Heart right ventricle (tissue), 16 donors: ENCODE measurements at regions not wholly inside any gene's neighbourhood (a gene's known extent, or its start where the extent isn't known, plus 50 kb on each side); places are given as distances from the start of the nearest gene placed in this dataset.

Source experiments
- ATAC-seq, 8 donors: fragments of 200-7000 bp; cut with Tn5 transposase; one replicate each; pipeline ENCODE4 v1.9.1; 2020; ENCODE audit warnings: mild to moderate bottlenecking in 8 of 8, moderate library complexity in 8 of 8, moderate number of reproducible peaks in 1 of 8
- DNase-seq, 2 donors: peaks; one replicate each; pipeline ENCODE4 v3.0.0-alpha.2; 2020
- H3K27ac ChIP-seq, 10 donors: fragments of 200-600 bp; sonication (generic) in 2 of 10; one replicate each; pipeline versions ENCODE4 v1.5.0 to v1.8.0; 2020 to 2022; ENCODE audit warnings: mild to moderate bottlenecking in 3 of 10
- H3K27me3 ChIP-seq, 7 donors: fragments of 200-600 bp; one replicate each; pipeline ENCODE4 v1.8.0; 2021 to 2022; ENCODE audit warnings: mild to moderate bottlenecking in 2 of 7
- H3K36me3 ChIP-seq, 9 donors: fragments of 200-600 bp; sonication (generic) in 1 of 9; one replicate each; pipeline versions ENCODE4 v1.5.0 to v1.8.0; 2020 to 2022; ENCODE audit warnings: mild to moderate bottlenecking in 2 of 9
- H3K4me1 ChIP-seq, 9 donors: fragments of 200-600 bp; sonication (generic) in 1 of 9; one replicate each; pipeline versions ENCODE4 v1.5.0 to v1.8.0; 2020 to 2022; ENCODE audit warnings: mild to moderate bottlenecking in 4 of 9
- H3K4me3 ChIP-seq, 10 donors: fragments of 200-600 bp; sonication (generic) in 2 of 10; one replicate each; pipeline versions ENCODE4 v1.5.0 to v1.8.0; 2020 to 2022; ENCODE audit warnings: mild to moderate bottlenecking in 7 of 10, moderate library complexity in 2 of 10
- H3K9me3 ChIP-seq, 11 donors: fragments of 200-600 bp in 10 of 11; sonication (generic) in 2 of 11; one replicate each; pipeline versions ENCODE4 v1.5.0 to v1.8.0; 2013 to 2022; ENCODE audit warnings: mild to moderate bottlenecking in 2 of 11, control low read depth in 1 of 11, moderate library complexity in 1 of 11
- WGBS, 2 donors: extraction: QIAGEN DNeasy Blood & Tissue Kit; methylation state at CpG; one replicate each; pipeline ENCODE4 v1.1.7; 2013; ENCODE audit warnings: inconsistent platforms in 1 of 2; 5-methylcytosine and 5-hydroxymethylcytosine counted together
- intact Hi-C, 10 donors: fragments of 100-400 bp; cut with DNase I; formaldehyde crosslinking; loops; one replicate each; pipeline versions ENCODE4 v1.11.1 to v1.14.2; 2022
- TF ChIP-seq, protein P1 (sequence below), 9 donors: fragments of 200-600 bp; sonication (generic) in 2 of 9; IDR thresholded peaks; one replicate each; pipeline versions ENCODE4 v1.5.0 to v1.8.0; 2021 to 2022; ENCODE audit warnings: antibody characterized with exemption in 9 of 9, mild to moderate bottlenecking in 5 of 9, moderate library complexity in 1 of 9
- donor health status: Arrhythmogenic right ventricular cardiomyopathy.
- donor health status: ischemic (EF 13 %, LVEDD 7.1; RV severe dilation, severe dysfunction).
- donor health status: healthy with polysubstance abuse.
- donor health status: DM: no; HTN: yes; CAD: no.
- donor health status: DM: no; HTN: no; CAD: no.
- donor health status: ischemic (EF 25% LVEDD 6.9; RV normal size, moderate dysfunction).
- donor health status: ischemic (EF 25% LVEDD 5.7; RV mildly dilated, moderate dysfunction).
- donor health status: healthy.
- donor health status: DM: yes; HTN: yes; CAD: no.
- donor health status: Ischemic cardiomyopathy.
- donor health status: ischemic (EF 35%, LVEDD 5.7; RV mildly dilated, moderate dysfunction).
- donor health status: nonischemic (EF 11% LVEDD 7.7; RV severe dilation, severe dysfunction).
- donor health status: DM: yes; HTN: yes; CAD: no.
- donor health status: PGD.
- donor health status: ischemic (EF 29% LVEDD 5.4; RV normal size, mild dysfunction).
- donor health status: nonischemic (EF 23%, LVEDD 6.1; RV moderate dilation, normal function).

DNA sequence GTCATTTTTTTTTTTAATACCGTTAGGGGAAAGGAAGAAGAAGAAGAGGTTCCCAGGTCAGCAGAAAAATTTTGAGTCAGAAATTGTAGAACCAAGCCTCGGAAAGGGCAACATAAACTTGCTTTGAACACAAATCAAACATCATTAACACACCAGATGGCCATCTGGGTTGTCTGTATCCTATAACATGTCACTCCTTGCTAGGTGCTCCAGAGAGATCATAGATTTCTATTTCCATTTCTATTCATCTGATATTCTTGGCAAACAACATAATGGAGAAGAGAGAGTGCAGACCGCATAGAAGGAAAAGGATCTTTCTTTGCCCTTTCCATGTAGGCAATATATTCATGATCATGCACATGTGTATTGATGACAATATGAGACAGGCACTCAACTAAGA, 129.5 kb upstream of the STT3B start:
- H3K27ac ChIP-seq = no peak overlapping the region
- intact Hi-C loops = no loop called here
- WGBS, 2 donors = 76 to 89% methylated on average over 3 of the region's 3 CpGs
- H3K27me3 ChIP-seq = no peaks in the 10 kb centered on the region
- H3K36me3 ChIP-seq = no peaks in the 10 kb centered on the region
- DNase-seq = no peak
- no peak overlapping the region for H3K4me3 ChIP-seq
- TF ChIP-seq, protein P1, sequence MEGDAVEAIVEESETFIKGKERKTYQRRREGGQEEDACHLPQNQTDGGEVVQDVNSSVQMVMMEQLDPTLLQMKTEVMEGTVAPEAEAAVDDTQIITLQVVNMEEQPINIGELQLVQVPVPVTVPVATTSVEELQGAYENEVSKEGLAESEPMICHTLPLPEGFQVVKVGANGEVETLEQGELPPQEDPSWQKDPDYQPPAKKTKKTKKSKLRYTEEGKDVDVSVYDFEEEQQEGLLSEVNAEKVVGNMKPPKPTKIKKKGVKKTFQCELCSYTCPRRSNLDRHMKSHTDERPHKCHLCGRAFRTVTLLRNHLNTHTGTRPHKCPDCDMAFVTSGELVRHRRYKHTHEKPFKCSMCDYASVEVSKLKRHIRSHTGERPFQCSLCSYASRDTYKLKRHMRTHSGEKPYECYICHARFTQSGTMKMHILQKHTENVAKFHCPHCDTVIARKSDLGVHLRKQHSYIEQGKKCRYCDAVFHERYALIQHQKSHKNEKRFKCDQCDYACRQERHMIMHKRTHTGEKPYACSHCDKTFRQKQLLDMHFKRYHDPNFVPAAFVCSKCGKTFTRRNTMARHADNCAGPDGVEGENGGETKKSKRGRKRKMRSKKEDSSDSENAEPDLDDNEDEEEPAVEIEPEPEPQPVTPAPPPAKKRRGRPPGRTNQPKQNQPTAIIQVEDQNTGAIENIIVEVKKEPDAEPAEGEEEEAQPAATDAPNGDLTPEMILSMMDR (IDR thresholded peaks at IDR 0.05) = no peak
- no peak for ATAC-seq
- H3K4me1 ChIP-seq = peaks cover 0 to 8% (median 0%) of the 10 kb centered on the region in 9 donors
- peaks cover 0 to 4% (median 0%) of the 10 kb centered on the region in 11 donors for H3K9me3 ChIP-seq

- intact Hi-C loops = no loop called here
- H3K27me3 ChIP-seq = no peaks in the 10 kb centered on the region
- no peaks in the 10 kb centered on the region for H3K36me3 ChIP-seq
- H3K4me1 ChIP-seq = peaks cover 0 to 8% (median 0%) of the 10 kb centered on the region in 9 donors
- H3K27ac ChIP-seq = no peak overlapping the region
- TF ChIP-seq, protein P1 (IDR thresholded peaks at IDR 0.05) = no peak
- 68 to 85% methylated on average over 1 of the region's 1 CpG for WGBS, 2 donors
- no peak overlapping the region for H3K4me3 ChIP-seq
- DNase-seq (no peak), ATAC-seq (no peak)
- no peaks in the 10 kb centered on the region for H3K9me3 ChIP-seq
Observed at GRCh38 chr3:31404871-31405270, 127.9 kb upstream of the STT3B start.

DNA sequence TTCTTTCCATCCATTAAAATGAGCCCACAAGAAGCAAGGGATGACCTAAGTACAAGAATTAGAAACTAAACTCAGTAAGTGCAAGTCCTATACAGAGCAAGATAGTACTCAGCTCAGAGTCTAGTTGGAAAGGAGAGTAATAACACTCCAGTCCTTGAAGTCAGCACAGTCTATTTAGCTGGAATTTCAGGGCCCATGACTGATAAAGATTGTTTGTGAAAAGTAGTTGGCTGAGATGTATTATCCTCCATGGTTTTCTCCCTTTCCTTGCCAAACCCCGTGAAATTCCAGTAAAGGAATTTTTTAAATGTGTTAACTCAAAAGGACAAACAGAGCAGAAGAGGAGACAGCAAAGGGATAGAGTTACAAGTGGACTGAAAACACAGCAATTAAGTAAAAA, 127.2 kb upstream of the STT3B start:
- TF ChIP-seq, protein P1 (IDR thresholded peaks at IDR 0.05) = no peak
- Histone ChIP-seq H3K4me1 (peaks cover 0 to 8% (median 0%) of the 10 kb centered on the region in 9 donors), H3K36me3 (no peaks in the 10 kb centered on the region), H3K27ac (no peak overlapping the region), H3K9me3 (no peaks in the 10 kb centered on the region), H3K4me3 (no peak overlapping the region), H3K27me3 (no peaks in the 10 kb centered on the region)
- ATAC-seq (peak in 2 of 8 donors; percentile 25 to 33), DNase-seq (no peak)
- 43 to 59% methylated on average over 1 of the region's 1 CpG for WGBS, 2 donors
- intact Hi-C loops = no loop called here

- ATAC-seq (no peak), DNase-seq (no peak)
- Histone ChIP-seq H3K9me3 (no peaks in the 10 kb centered on the region), H3K27ac (no peak overlapping the region), H3K36me3 (no peaks in the 10 kb centered on the region), H3K4me1 (peaks cover 0 to 15% (median 0%) of the 10 kb centered on the region in 9 donors), H3K4me3 (no peak overlapping the region), H3K27me3 (no peaks in the 10 kb centered on the region)
- WGBS, 2 donors = 80 to 96% methylated on average over 1 of the region's 1 CpG
- intact Hi-C loops = no loop called here
- TF ChIP-seq, protein P1 (IDR thresholded peaks at IDR 0.05) = no peak
Observed at GRCh38 chr3:31406896-31407295, 125.8 kb upstream of the STT3B start.
